BJ (cell line): ENCODE measurements at regions not wholly inside any gene's neighbourhood (a gene's known extent, or its start where the extent isn't known, plus 50 kb on each side); places are given as distances from the start of the nearest gene placed in this dataset.

ENCODE experiments used
- CTCF ChIA-PET: fragments of 350-600 bp; formaldehyde crosslinking; extraction: SDS; loops from one replicate; lab custom pipeline; 2021; ENCODE audit warnings: antibody characterized with exemption, inconsistent platforms; lab: Yijun Ruan, JAX
- POLR2A ChIA-PET: fragments of 300-600 bp; sonication (Branson Sonifier 250); formaldehyde crosslinking; extraction: SDS; loops from one replicate; lab custom pipeline; 2021; ENCODE audit warnings: antibody characterized with exemption; lab: Charles Lee
- DNase-seq: peaks from one replicate; pipeline ENCODE4 v3.0.0-alpha.2; 2011; ENCODE audit warnings: low read depth
- H3K27me3 ChIP-seq: 2 replicates; pipeline ENCODE4 v1.6.0; 2011; ENCODE audit warnings: low read length; ENCODE audit not compliant: control insufficient read depth, insufficient read depth
- H3K36me3 ChIP-seq: 2 replicates; pipeline ENCODE4 v1.5.1; 2011; ENCODE audit warnings: low read length; ENCODE audit not compliant: control insufficient read depth, insufficient read depth
- H3K4me3 ChIP-seq: 2 replicates; pipeline ENCODE4 v1.5.1; 2011; ENCODE audit warnings: low read depth, mild to moderate bottlenecking, control low read depth, low read length
- CTCF ChIP-seq: IDR thresholded peaks from 2 replicates; pipeline ENCODE4 v1.5.1; 2011; ENCODE audit warnings: low read depth, mild to moderate bottlenecking, control low read depth, inconsistent platforms, low read length, moderate library complexity; ENCODE audit not compliant: insufficient read depth

- Histone ChIP-seq H3K27me3 (no peaks in the 10 kb centered on the region), H3K4me3 (no peak overlapping the region), H3K36me3 (no peaks in the 10 kb centered on the region)
- ChIA-PET POLR2A (no interaction called here), CTCF (interaction anchor here (0.8 kb wide), 1 partner anchor 545 kb away, joined by 3 read pairs; no protein-coding TSS in a partner anchor)
- no peak for TF ChIP-seq CTCF
- no peak for DNase-seq
These were observed 341.0 kb upstream of the POU5F2 start for GRCh38 chr5:94082405-94082804.

GRCh38 chr5:94081088-94081487 lies 339.7 kb upstream of the POU5F2 start:
- Histone ChIP-seq H3K27me3 (no peaks in the 10 kb centered on the region), H3K4me3 (no peak overlapping the region), H3K36me3 (no peaks in the 10 kb centered on the region)
- POLR2A ChIA-PET = no interaction called here
- TF ChIP-seq CTCF = no peak
- DNase-seq = no peak
- CTCF ChIA-PET = interaction anchor here (1.0 kb wide), 1 partner anchor 13 kb away, joined by 3 read pairs; no protein-coding TSS in a partner anchor

DNA sequence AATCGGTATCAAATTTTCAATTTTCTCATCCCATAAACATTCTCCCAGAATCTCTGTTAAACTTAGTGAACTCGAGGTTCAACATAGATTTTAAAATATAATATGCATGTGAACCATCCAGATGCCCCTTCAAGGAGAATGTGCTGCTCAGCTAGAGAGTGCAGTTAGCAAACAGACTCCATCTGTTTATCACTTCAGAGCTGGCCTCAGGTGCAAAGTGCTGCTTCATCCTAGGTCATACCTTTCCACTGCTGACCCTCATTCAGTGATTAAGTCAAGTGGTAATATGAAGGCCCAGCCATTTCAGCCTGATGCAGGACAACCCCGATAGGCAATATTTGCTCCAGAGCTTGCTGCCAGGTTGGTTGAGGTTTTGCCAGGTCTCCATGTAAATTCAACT lies 339.0 kb upstream of the POU5F2 start:
- no peak for DNase-seq
- POLR2A ChIA-PET = no interaction called here
- Histone ChIP-seq H3K36me3 (no peaks in the 10 kb centered on the region), H3K27me3 (no peaks in the 10 kb centered on the region), H3K4me3 (no peak overlapping the region)
- CTCF ChIA-PET = interaction anchor here (1.0 kb wide), 1 partner anchor 13 kb away, joined by 3 read pairs; no protein-coding TSS in a partner anchor
- TF ChIP-seq CTCF = no peak

DNA sequence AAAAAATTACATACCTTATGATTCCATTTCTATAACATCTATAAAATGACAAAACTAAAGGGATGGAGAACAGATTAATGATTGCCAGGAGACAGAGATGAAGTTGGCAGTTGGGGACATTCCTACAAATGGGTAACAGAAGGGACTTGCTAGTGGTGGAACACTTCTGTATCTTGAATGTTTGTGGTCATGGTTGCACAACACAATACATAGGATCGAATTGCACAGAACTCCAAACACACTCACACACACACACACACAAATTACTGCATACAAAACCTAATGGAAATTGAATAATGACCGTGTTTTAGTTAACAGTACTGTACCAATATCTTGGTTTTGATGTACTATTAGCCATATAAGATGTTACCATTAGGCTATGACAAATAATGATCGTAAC lies 330.7 kb upstream of the POU5F2 start:
- CTCF ChIA-PET = no interaction called here
- H3K4me3 ChIP-seq = no peak overlapping the region
- POLR2A ChIA-PET = no interaction called here
- DNase-seq = no peak
- TF ChIP-seq CTCF = no peak
- no peaks in the 10 kb centered on the region for H3K27me3 ChIP-seq
- no peaks in the 10 kb centered on the region for H3K36me3 ChIP-seq

- H3K27me3 ChIP-seq = no peaks in the 10 kb centered on the region
- ChIA-PET POLR2A (interaction anchor here (0.6 kb wide), 1 partner anchor 36 kb away, joined by 4 read pairs; no protein-coding TSS in a partner anchor), CTCF (no interaction called here)
- DNase-seq = no peak
- no peaks in the 10 kb centered on the region for H3K36me3 ChIP-seq
- no peak overlapping the region for H3K4me3 ChIP-seq
- TF ChIP-seq CTCF = no peak
These were observed 325.2 kb upstream of the POU5F2 start for GRCh38 chr5:94066437-94067207.
